DMS153 treated with DMSO at 0.1 percent for 48 hours (cell line): ENCODE measurements at regions not wholly inside any gene's neighbourhood (a gene's known extent, or its start where the extent isn't known, plus 50 kb on each side); places are given as distances from the start of the nearest gene placed in this dataset.
"Not testable (repeated sequence)": the region's sequence is repeated elsewhere in the genome, so short reads cannot be mapped to it uniquely, and the experiment has no call there.

Experiments
- DNase-seq: peaks from one replicate; lab custom pipeline; 2025; ENCODE audit not compliant: unreplicated experiment; lab: John Stamatoyannopoulos, UW

- no peak for DNase-seq
Observed at GRCh38 chr9:26669701-26670670, 222.6 kb downstream of the CAAP1 start.

- no peak for DNase-seq
Observed at GRCh38 chr9:26667882-26668281, 224.7 kb downstream of the CAAP1 start.

GRCh38 chr9:26665666-26666065, 226.9 kb downstream of the CAAP1 start:
- no peak for DNase-seq

GRCh38 chr9:26664087-26664773, 228.4 kb downstream of the CAAP1 start:
- DNase-seq: not testable (repeated sequence)

GRCh38 chr9:26662476-26662875, 230.1 kb downstream of the CAAP1 start:
- DNase-seq: no peak

GRCh38 chr9:26658476-26658875, 234.1 kb downstream of the CAAP1 start:
- DNase-seq: no peak

- DNase-seq: no peak
Observed at GRCh38 chr9:26657958-26658357, 234.6 kb downstream of the CAAP1 start.

- peak; percentile 5 for DNase-seq
Observed at GRCh38 chr9:26656003-26656870, 236.4 kb downstream of the CAAP1 start.

GRCh38 chr9:26655166-26655565, 237.4 kb downstream of the CAAP1 start:
- no peak for DNase-seq

- no peak for DNase-seq
Observed at GRCh38 chr9:26650325-26650724, 242.3 kb downstream of the CAAP1 start.

- no peak for DNase-seq
Observed at GRCh38 chr9:26643826-26644225, 248.8 kb downstream of the CAAP1 start.

- no peak for DNase-seq
Observed at GRCh38 chr9:26639761-26640160, 252.8 kb downstream of the CAAP1 start.

GRCh38 chr9:26637101-26637500, 255.5 kb downstream of the CAAP1 start:
- no peak for DNase-seq

- not testable (repeated sequence) for DNase-seq
Observed at GRCh38 chr9:26613851-26614350, 278.7 kb downstream of the CAAP1 start.

GRCh38 chr9:26612211-26612610, 280.4 kb downstream of the CAAP1 start:
- no peak for DNase-seq

GRCh38 chr9:26606756-26607155, 285.8 kb downstream of the CAAP1 start:
- no peak for DNase-seq

- DNase-seq: no peak
Observed at GRCh38 chr9:26605367-26605766, 287.2 kb downstream of the CAAP1 start.

GRCh38 chr9:26604076-26604662, 288.4 kb downstream of the CAAP1 start:
- no peak for DNase-seq

- no peak for DNase-seq
Observed at GRCh38 chr9:26603617-26604016, 289.0 kb downstream of the CAAP1 start.

GRCh38 chr9:26597542-26598149, 295.0 kb downstream of the CAAP1 start:
- DNase-seq: no peak
